Activated CD4-positive, alpha-beta T cell treated with anti-CD3 and anti-CD28 coated beads, Interleukin-2, amount 50 U/mL, for 16 hours (primary cell): ENCODE measurements at regions not wholly inside any gene's neighbourhood (a gene's known extent, or its start where the extent isn't known, plus 50 kb on each side); places are given as distances from the start of the nearest gene placed in this dataset.
"Not testable (repeated sequence)": the region's sequence is repeated elsewhere in the genome, so short reads cannot be mapped to it uniquely, and the experiment has no call there.

Source experiments
- DNase-seq: peaks from one replicate; pipeline ENCODE4 v3.0.0-alpha.2; 2020

GRCh38 chr13:108074429-108074828 is 140.9 kb downstream of the LIG4 start:
- not testable (repeated sequence) for DNase-seq

- DNase-seq = no peak
Measured at GRCh38 chr13:108070925-108071324, 144.4 kb downstream of the LIG4 start.

GRCh38 chr13:108070491-108070890 is 144.8 kb downstream of the LIG4 start:
- DNase-seq = no peak

- no peak for DNase-seq
Measured at GRCh38 chr13:108069521-108070210, 145.7 kb downstream of the LIG4 start.

GRCh38 chr13:108064372-108064771 is 151.0 kb downstream of the LIG4 start:
- DNase-seq = not testable (repeated sequence)

GRCh38 chr13:108060111-108060510 is 155.2 kb downstream of the LIG4 start:
- no peak for DNase-seq

GRCh38 chr13:108056278-108056677 is 159.1 kb downstream of the LIG4 start:
- DNase-seq = no peak

GRCh38 chr13:108049211-108049610 is 166.1 kb downstream of the LIG4 start:
- no peak for DNase-seq

- no peak for DNase-seq
Measured at GRCh38 chr13:108044954-108045353, 170.4 kb downstream of the LIG4 start.

- DNase-seq = not testable (repeated sequence)
Measured at GRCh38 chr13:108042866-108043265, 172.5 kb downstream of the LIG4 start.

- no peak for DNase-seq
Measured at GRCh38 chr13:108037348-108037747, 178.0 kb downstream of the LIG4 start.

- DNase-seq = no peak
Measured at GRCh38 chr13:108036411-108036932, 178.9 kb downstream of the LIG4 start.

- DNase-seq = no peak
Measured at GRCh38 chr13:108034909-108035410, 180.4 kb downstream of the LIG4 start.

- DNase-seq = no peak
Measured at GRCh38 chr13:108033800-108034707, 181.3 kb downstream of the LIG4 start.

- DNase-seq = no peak
Measured at GRCh38 chr13:108031865-108032264, 183.5 kb downstream of the LIG4 start.

GRCh38 chr13:108030769-108031168 is 184.6 kb downstream of the LIG4 start:
- DNase-seq = no peak

- no peak for DNase-seq
Measured at GRCh38 chr13:108026680-108027410, 188.5 kb downstream of the LIG4 start.

GRCh38 chr13:108020027-108020426 is 195.3 kb downstream of the LIG4 start:
- no peak for DNase-seq

- DNase-seq = no peak
Measured at GRCh38 chr13:108018371-108018870, 196.9 kb downstream of the LIG4 start.

GRCh38 chr13:108006619-108007018 is 208.7 kb downstream of the LIG4 start:
- DNase-seq = no peak

GRCh38 chr13:108005231-108005630 is 210.1 kb downstream of the LIG4 start:
- DNase-seq = no peak

GRCh38 chr13:108003626-108004025 is 211.7 kb downstream of the LIG4 start:
- no peak for DNase-seq

GRCh38 chr13:108000998-108001397 is 214.3 kb downstream of the LIG4 start:
- no peak for DNase-seq
